Gastrocnemius medialis (tissue), 4 donors: ENCODE measurements at regions not wholly inside any gene's neighbourhood (a gene's known extent, or its start where the extent isn't known, plus 50 kb on each side); places are given as distances from the start of the nearest gene placed in this dataset.

ENCODE experiments used
- POLR2A ChIP-seq, 2 donors: fragments of 450-650 bp; IDR thresholded peaks; one replicate each; pipeline ENCODE4 v1.6.1; 2017; ENCODE audit warnings: antibody characterized with exemption in 2 of 2, mild to moderate bottlenecking in 2 of 2, moderate library complexity in 2 of 2
- TF ChIP-seq, protein P1 (sequence below), 5 experiments: fragments of 450-650 bp in 3 of 5; fragments of 200-600 bp in 2 of 5; sonication (generic) in 2 of 5; IDR thresholded peaks in 4 of 5; conservative IDR thresholded peaks in 1 of 5; 1 replicate in 4 of 5; 2 replicates in 1 of 5; pipeline ENCODE4 v1.5.1; 2016 to 2019; ENCODE audit warnings: antibody characterized with exemption in 5 of 5, mild to moderate bottlenecking in 3 of 5, moderate library complexity in 3 of 5

- TF ChIP-seq, protein P1, sequence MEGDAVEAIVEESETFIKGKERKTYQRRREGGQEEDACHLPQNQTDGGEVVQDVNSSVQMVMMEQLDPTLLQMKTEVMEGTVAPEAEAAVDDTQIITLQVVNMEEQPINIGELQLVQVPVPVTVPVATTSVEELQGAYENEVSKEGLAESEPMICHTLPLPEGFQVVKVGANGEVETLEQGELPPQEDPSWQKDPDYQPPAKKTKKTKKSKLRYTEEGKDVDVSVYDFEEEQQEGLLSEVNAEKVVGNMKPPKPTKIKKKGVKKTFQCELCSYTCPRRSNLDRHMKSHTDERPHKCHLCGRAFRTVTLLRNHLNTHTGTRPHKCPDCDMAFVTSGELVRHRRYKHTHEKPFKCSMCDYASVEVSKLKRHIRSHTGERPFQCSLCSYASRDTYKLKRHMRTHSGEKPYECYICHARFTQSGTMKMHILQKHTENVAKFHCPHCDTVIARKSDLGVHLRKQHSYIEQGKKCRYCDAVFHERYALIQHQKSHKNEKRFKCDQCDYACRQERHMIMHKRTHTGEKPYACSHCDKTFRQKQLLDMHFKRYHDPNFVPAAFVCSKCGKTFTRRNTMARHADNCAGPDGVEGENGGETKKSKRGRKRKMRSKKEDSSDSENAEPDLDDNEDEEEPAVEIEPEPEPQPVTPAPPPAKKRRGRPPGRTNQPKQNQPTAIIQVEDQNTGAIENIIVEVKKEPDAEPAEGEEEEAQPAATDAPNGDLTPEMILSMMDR (IDR thresholded peaks at IDR 0.05 in 4 of 5, conservative IDR thresholded peaks at IDR 0.05 in 1 of 5), result no peak
- no peak for TF ChIP-seq POLR2A (IDR thresholded peaks at IDR 0.05)
Observed at GRCh38 chr6:113763876-113764275, 93.3 kb upstream of the MARCKS start.
